ENCODE measurements at regions not wholly inside any gene's neighbourhood (a gene's known extent, or its start where the extent isn't known, plus 50 kb on each side); places are given as distances from the start of the nearest gene placed in this dataset.

- DNase-seq (ENCODE audit: low read depth, low spot score), result no peak
Observed at GRCh38 chr7:16063716-16064675, 357.3 kb downstream of the CRPPA start.

GRCh38 chr7:16063221-16063620, 358.1 kb downstream of the CRPPA start:
- DNase-seq (ENCODE audit: low read depth, low spot score), result no peak

GRCh38 chr7:16062269-16062668, 359.1 kb downstream of the CRPPA start:
- DNase-seq (ENCODE audit: low read depth, low spot score), result peak; percentile 86

- no peak for DNase-seq (ENCODE audit: low read depth, low spot score)
Observed at GRCh38 chr7:16061630-16062029, 359.7 kb downstream of the CRPPA start.

- DNase-seq (ENCODE audit: low read depth, low spot score), result no peak
Observed at GRCh38 chr7:16061011-16061410, 360.3 kb downstream of the CRPPA start.

GRCh38 chr7:16060502-16060901, 360.8 kb downstream of the CRPPA start:
- DNase-seq (ENCODE audit: low read depth, low spot score), result no peak

GRCh38 chr7:16055263-16055976, 365.9 kb downstream of the CRPPA start:
- no peak for DNase-seq (ENCODE audit: low read depth, low spot score)

GRCh38 chr7:16051561-16052255, 365.2 kb upstream of the MEOX2 start:
- DNase-seq (ENCODE audit: low read depth, low spot score), result no peak

GRCh38 chr7:16046041-16046440, 359.6 kb upstream of the MEOX2 start:
- no peak for DNase-seq (ENCODE audit: low read depth, low spot score)

- no peak for DNase-seq (ENCODE audit: low read depth, low spot score)
Observed at GRCh38 chr7:16045296-16045695, 358.8 kb upstream of the MEOX2 start.

GRCh38 chr7:16044645-16045044, 358.2 kb upstream of the MEOX2 start:
- no peak for DNase-seq (ENCODE audit: low read depth, low spot score)

- DNase-seq (ENCODE audit: low read depth, low spot score), result no peak
Observed at GRCh38 chr7:16040346-16040745, 353.9 kb upstream of the MEOX2 start.

GRCh38 chr7:16038906-16039305, 352.4 kb upstream of the MEOX2 start:
- no peak for DNase-seq (ENCODE audit: low read depth, low spot score)

- DNase-seq (ENCODE audit: low read depth, low spot score), result no peak
Observed at GRCh38 chr7:16035392-16035791, 348.9 kb upstream of the MEOX2 start.

- no peak for DNase-seq (ENCODE audit: low read depth, low spot score)
Observed at GRCh38 chr7:16034866-16035265, 348.4 kb upstream of the MEOX2 start.

GRCh38 chr7:16034353-16034752, 347.9 kb upstream of the MEOX2 start:
- no peak for DNase-seq (ENCODE audit: low read depth, low spot score)

- no peak for DNase-seq (ENCODE audit: low read depth, low spot score)
Observed at GRCh38 chr7:16033233-16033632, 346.8 kb upstream of the MEOX2 start.

GRCh38 chr7:16028636-16029035, 342.2 kb upstream of the MEOX2 start:
- DNase-seq (ENCODE audit: low read depth, low spot score), result no peak

- peak; percentile 67 for DNase-seq (ENCODE audit: low read depth, low spot score)
Observed at GRCh38 chr7:16028103-16028502, 341.6 kb upstream of the MEOX2 start.

- no peak for DNase-seq (ENCODE audit: low read depth, low spot score)
Observed at GRCh38 chr7:16027396-16027795, 340.9 kb upstream of the MEOX2 start.

- DNase-seq (ENCODE audit: low read depth, low spot score), result no peak
Observed at GRCh38 chr7:16026253-16027020, 340.0 kb upstream of the MEOX2 start.
